Activated CD8-positive, alpha-beta T cell treated with anti-CD3 and anti-CD28 coated beads, Interleukin-2, amount 10 ng/mL, durations not matched to agents 7 days and 5 days (primary cell): ENCODE measurements at regions not wholly inside any gene's neighbourhood (a gene's known extent, or its start where the extent isn't known, plus 50 kb on each side); places are given as distances from the start of the nearest gene placed in this dataset.

ENCODE experiments used
- ATAC-seq: fragments of 150-1000 bp; cut with Tn5 transposase; one replicate; pipeline ENCODE4 v1.10.0; 2021; ENCODE audit warnings: moderate library complexity
- CTCF ChIA-PET: fragments of 350-600 bp; sonication (Branson Sonifier 250); formaldehyde crosslinking; loops from one replicate; lab custom pipeline; 2021; ENCODE audit warnings: antibody characterized with exemption; lab: Charles Lee
- POLR2A ChIA-PET: fragments of 350-600 bp; sonication (Branson Sonifier 250); formaldehyde crosslinking; loops from one replicate; lab custom pipeline; 2021; ENCODE audit warnings: antibody characterized with exemption; lab: Charles Lee
- DNase-seq: peaks from one replicate; pipeline ENCODE4 v3.0.0-alpha.2; 2020
- H3K27ac Mint-ChIP-seq: one replicate; pipeline ENCODE4 v1.8.0; 2021; ENCODE audit warnings: mild to moderate bottlenecking, mixed read lengths
- H3K27me3 Mint-ChIP-seq: one replicate; pipeline ENCODE4 v1.8.0; 2021; ENCODE audit warnings: low read depth, mixed read lengths
- H3K36me3 Mint-ChIP-seq: one replicate; pipeline ENCODE4 v1.8.0; 2021; ENCODE audit warnings: low read depth, mixed read lengths
- H3K4me1 Mint-ChIP-seq: one replicate; pipeline ENCODE4 v1.8.0; 2021; ENCODE audit warnings: low read depth, mixed read lengths
- H3K4me3 Mint-ChIP-seq: one replicate; pipeline ENCODE4 v1.8.0; 2021; ENCODE audit warnings: mild to moderate bottlenecking, mixed read lengths
- H3K9me3 Mint-ChIP-seq: one replicate; pipeline ENCODE4 v1.8.0; 2022; ENCODE audit warnings: mixed read lengths; ENCODE audit not compliant: insufficient read depth

DNA sequence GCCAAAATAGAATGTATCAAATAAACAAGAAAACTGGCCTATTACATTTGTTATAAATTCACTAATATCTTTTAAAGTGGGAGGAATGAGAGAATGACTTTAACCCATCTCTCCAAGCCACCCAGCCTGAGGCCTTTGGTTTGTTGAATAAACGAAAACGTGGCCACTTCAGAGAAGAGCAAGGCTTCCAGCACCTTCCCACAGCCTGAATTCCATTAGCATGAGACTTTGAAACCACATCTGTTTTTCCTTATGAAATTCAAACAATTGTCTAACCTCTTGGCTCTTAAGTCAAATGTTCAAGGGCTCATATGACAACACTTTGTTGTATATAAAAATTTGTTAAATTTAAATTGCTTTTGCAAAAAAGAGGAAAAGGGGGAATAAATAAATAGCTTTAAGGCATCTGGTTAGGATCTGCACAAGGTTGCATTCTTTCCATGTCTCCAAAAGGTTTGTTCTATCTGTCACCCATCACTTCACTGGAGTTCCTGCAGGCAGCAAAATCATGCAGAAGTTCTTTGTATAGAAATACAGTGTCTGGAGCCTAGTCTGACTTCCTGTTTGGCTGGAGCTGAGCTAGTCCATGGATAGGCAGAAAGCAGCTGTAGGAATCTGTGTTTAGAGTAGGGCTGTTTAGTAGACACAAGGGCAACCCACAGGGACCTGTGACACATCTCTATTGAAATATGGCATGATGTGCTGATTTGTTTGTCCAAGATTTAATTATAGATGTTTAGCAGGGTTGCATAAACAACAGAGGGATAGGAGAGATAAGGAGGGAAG lies 502.3 kb downstream of the KCTD12 start:
- H3K9me3 Mint-ChIP-seq, result no peaks in the 10 kb centered on the region
- CTCF ChIA-PET, result no interaction called here
- H3K4me3 Mint-ChIP-seq, result no peak overlapping the region
- POLR2A ChIA-PET, result interaction anchor here (0.6 kb wide), 1 partner anchor 154 kb away, joined by 3 read pairs; no protein-coding TSS in a partner anchor
- H3K27me3 Mint-ChIP-seq, result no peaks in the 10 kb centered on the region
- no peaks in the 10 kb centered on the region for H3K4me1 Mint-ChIP-seq
- H3K27ac Mint-ChIP-seq, result no peak overlapping the region
- ATAC-seq (no peak), DNase-seq (no peak)
- no peaks in the 10 kb centered on the region for H3K36me3 Mint-ChIP-seq

DNA sequence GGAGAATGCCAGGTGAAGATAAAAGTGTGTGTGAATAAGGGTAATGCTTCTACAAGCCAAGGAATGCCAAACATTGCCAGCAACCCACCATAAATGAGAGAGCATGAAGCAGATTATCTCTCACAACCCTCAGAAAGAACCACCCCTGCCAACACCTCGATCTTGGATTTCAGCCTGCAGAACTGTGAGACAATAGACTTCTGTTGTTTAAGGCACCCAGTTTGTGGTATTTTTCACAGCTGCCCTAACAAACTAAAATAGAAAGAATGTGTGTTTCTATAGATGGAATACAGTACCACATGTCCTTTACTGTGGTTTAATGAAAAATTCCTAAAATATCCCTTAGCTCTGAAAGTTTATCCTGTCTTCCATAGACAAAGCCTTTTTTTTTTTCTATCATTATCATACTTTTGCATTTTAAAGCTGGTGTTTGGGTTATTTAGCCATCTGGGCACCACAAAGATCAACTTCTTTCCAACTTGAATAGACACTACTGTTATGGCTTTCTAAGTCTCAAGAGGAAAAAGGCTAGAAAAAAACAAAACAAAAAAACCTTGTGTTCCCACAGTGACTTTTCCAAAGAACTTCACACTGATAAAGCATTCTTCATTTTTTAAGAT lies 505.6 kb downstream of the KCTD12 start:
- ATAC-seq, result no peak
- Mint-ChIP-seq H3K27me3 (no peaks in the 10 kb centered on the region), H3K4me3 (no peak overlapping the region), H3K27ac (no peak overlapping the region), H3K36me3 (no peaks in the 10 kb centered on the region), H3K9me3 (no peaks in the 10 kb centered on the region), H3K4me1 (no peaks in the 10 kb centered on the region)
- ChIA-PET POLR2A (no interaction called here), CTCF (no interaction called here)
- DNase-seq, result no peak

DNA sequence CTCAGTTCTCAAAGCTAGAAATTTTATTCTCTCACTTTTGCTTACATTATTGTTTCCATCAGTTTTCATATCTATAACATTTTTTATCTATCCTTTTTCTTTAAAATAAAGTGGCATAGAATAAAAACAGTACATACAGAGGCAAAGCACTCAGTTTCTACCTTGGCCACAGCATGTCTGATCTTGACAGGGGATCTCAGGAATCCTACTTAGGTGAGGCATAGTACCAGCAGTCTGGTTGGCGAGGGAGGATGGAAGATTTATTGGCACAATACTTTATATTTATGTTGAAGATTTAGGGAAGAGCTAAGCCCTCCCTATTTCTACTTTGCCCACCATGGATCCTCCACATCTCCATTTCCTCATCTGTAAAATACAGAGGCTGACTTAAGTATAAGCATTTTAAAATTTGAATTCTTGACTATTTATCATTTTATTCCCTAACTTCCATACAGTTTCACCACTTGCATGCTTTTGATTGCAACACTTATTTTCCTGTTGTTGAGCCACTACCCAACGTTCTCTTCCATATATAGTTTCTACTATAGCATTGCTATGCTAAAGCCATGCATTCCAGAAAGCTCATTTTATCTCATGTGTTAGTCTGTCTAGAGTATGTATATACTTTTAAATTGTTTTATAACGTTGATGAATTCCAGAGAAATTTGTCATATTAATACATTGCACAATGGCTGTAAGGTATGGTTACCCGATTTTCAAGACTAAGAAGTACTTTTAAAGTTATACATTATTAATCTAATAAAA lies 506.7 kb downstream of the KCTD12 start:
- ATAC-seq (no peak), DNase-seq (no peak)
- POLR2A ChIA-PET, result no interaction called here
- CTCF ChIA-PET, result no interaction called here
- H3K36me3 Mint-ChIP-seq, result no peaks in the 10 kb centered on the region
- H3K4me3 Mint-ChIP-seq, result no peak overlapping the region
- no peaks in the 10 kb centered on the region for H3K27me3 Mint-ChIP-seq
- no peak overlapping the region for H3K27ac Mint-ChIP-seq
- no peaks in the 10 kb centered on the region for H3K4me1 Mint-ChIP-seq
- H3K9me3 Mint-ChIP-seq, result no peaks in the 10 kb centered on the region

DNA sequence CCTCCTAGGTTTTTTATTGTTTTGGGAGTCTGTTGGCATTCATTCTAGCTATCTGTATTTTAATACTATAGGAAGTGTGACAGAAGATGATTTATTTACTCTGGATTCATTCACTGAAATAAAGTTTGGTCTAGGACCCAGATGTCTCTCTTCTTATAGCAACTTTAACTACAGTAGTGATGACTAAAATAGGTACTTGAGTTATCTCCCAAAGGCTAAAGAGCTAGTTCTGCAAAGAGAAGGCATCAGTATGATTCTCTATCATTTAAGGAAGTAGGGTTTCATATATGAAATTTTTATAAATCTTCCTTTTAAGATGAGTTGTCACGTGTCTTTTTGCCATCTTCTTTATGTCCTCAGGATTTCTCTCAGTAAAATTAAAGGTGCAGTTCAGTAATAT lies 507.4 kb downstream of the KCTD12 start:
- Mint-ChIP-seq H3K27me3 (no peaks in the 10 kb centered on the region), H3K4me1 (no peaks in the 10 kb centered on the region), H3K27ac (no peak overlapping the region), H3K36me3 (no peaks in the 10 kb centered on the region), H3K9me3 (no peaks in the 10 kb centered on the region), H3K4me3 (no peak overlapping the region)
- DNase-seq (no peak), ATAC-seq (no peak)
- POLR2A ChIA-PET, result no interaction called here
- CTCF ChIA-PET, result no interaction called here

DNA sequence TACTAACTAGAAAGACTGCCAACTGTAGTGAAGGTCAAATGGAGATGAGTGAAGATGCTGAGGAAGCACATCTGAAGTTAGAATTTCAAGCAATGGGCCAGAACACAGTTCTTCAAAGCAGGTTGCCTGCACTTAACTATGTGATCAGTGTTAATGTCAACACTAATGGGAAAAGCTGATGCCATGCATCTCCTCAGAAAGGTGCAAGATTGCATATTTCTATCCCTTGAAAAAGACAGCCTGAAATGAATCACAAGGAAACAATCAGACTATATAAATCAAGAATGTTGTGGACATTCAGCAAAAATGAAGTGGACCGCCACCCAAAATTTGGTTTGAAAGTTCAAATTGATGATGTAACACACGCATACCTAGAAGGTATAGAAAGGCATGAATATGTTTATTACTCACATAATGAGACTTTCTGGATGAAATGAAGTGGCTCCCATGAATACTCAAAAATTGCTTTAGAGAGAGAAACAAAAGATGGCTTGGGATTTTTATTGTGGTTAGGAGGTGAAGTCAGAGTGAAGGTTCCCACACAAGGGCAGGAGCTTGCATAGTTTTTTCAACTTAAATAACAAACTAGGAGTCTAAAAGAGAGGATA lies 522.4 kb downstream of the KCTD12 start:
- POLR2A ChIA-PET, result no interaction called here
- Mint-ChIP-seq H3K27me3 (peaks cover 2% of the 10 kb centered on the region), H3K9me3 (no peaks in the 10 kb centered on the region), H3K4me3 (no peak overlapping the region), H3K36me3 (no peaks in the 10 kb centered on the region), H3K4me1 (no peaks in the 10 kb centered on the region), H3K27ac (no peak overlapping the region)
- ATAC-seq (no peak), DNase-seq (no peak)
- CTCF ChIA-PET, result no interaction called here

DNA sequence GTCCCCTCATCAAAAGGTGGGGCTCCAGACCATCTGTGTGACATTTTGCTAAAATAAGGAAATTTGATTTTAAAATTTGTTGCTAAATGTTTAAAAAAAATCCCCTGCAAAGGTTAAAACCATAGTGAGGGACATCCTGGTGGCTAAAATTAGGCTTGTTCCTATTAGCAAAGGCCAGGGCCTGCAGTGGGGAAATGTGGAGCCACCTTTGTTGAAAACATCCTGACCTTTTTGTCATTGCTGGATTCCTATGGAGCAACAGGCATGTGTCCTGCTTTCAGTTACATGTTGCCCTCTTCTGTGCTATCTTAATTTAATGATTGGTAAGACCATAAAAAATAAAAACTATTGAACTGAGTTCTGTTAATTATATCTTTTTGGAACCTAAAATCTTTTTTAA lies 524.3 kb downstream of the KCTD12 start:
- H3K36me3 Mint-ChIP-seq, result no peaks in the 10 kb centered on the region
- H3K4me3 Mint-ChIP-seq, result no peak overlapping the region
- H3K27ac Mint-ChIP-seq, result no peak overlapping the region
- CTCF ChIA-PET, result no interaction called here
- POLR2A ChIA-PET, result no interaction called here
- ATAC-seq (no peak), DNase-seq (no peak)
- H3K4me1 Mint-ChIP-seq, result no peaks in the 10 kb centered on the region
- H3K27me3 Mint-ChIP-seq, result peaks cover 2% of the 10 kb centered on the region
- no peaks in the 10 kb centered on the region for H3K9me3 Mint-ChIP-seq

DNA sequence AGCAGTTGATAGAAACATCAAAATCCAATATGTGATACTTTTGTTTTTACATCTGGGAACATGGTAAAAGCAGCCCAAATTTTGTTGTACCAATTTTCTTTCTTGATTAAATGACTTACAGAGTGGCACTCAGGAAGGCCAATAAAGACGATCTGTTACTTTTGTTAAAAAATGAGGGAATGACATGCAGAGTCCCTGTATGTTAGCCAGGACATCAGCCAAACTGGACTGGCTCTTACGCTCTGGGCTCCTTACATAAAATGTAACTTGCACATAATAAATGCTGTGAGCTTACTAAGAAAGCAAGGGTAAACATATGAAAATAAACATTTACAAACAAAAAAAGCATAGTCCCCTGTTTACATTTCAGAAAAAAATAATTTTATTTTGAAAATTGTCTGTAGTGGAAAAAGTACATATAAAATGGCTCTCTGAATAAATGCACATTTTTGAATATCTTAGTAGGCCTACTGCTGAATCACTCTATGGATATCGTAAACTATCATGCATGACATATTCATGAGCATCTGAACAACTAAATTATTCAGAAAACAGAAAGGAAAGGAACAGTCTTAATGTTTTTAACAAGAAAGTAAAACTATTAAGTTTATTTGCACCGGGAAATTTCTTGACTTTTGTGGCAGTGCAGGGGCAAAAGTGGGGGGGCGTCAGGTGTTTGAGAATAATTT lies 534.5 kb downstream of the KCTD12 start:
- Mint-ChIP-seq H3K36me3 (no peaks in the 10 kb centered on the region), H3K27me3 (no peaks in the 10 kb centered on the region), H3K4me3 (no peak overlapping the region), H3K4me1 (no peaks in the 10 kb centered on the region), H3K9me3 (no peaks in the 10 kb centered on the region), H3K27ac (no peak overlapping the region)
- no peak for ATAC-seq
- ChIA-PET POLR2A (no interaction called here), CTCF (no interaction called here)
- DNase-seq, result no peak

DNA sequence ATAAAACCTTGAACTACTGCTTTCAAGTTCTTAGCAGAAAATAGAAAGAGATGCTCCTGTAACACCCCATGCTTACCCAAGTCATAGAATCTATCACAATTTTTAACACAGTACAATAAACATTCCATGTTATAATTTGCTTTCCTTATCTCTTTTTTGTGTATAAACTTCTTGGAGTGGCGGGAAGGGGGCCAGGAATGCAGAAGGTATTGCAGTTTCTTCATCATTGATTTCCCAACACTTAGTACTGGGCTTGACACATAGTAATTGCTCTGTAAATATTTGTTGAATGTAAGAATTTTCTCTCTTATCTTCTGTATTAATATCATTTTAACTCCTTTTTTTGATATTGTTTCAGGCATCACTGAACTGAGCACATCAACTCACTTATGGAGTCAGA lies 535.8 kb downstream of the KCTD12 start:
- H3K27me3 Mint-ChIP-seq, result no peaks in the 10 kb centered on the region
- no peak for ATAC-seq
- no peaks in the 10 kb centered on the region for H3K4me1 Mint-ChIP-seq
- no peak overlapping the region for H3K27ac Mint-ChIP-seq
- H3K4me3 Mint-ChIP-seq, result no peak overlapping the region
- H3K9me3 Mint-ChIP-seq, result no peaks in the 10 kb centered on the region
- POLR2A ChIA-PET, result no interaction called here
- CTCF ChIA-PET, result no interaction called here
- H3K36me3 Mint-ChIP-seq, result no peaks in the 10 kb centered on the region
- DNase-seq, result no peak

DNA sequence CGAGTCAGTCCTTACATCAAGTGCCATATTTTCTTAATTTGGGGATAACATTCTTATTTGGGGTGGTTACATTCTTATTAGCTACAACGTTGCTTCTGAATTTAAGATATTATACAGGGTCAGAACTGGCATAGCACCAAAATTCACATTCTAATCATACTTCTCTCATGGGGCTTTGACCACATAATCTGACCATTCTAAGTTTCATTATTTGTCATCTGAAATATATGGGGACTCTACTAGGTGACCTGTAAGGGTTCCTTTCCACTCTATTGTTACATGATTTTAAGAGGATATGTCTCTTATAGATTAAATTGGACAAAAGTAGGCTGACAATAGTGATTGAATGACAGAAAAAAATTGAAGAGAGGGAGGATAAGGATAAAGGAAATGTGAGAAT lies 536.5 kb downstream of the KCTD12 start:
- DNase-seq (no peak), ATAC-seq (no peak)
- H3K27me3 Mint-ChIP-seq, result no peaks in the 10 kb centered on the region
- no peaks in the 10 kb centered on the region for H3K4me1 Mint-ChIP-seq
- no peaks in the 10 kb centered on the region for H3K9me3 Mint-ChIP-seq
- H3K36me3 Mint-ChIP-seq, result no peaks in the 10 kb centered on the region
- H3K4me3 Mint-ChIP-seq, result no peak overlapping the region
- POLR2A ChIA-PET, result no interaction called here
- no peak overlapping the region for H3K27ac Mint-ChIP-seq
- CTCF ChIA-PET, result no interaction called here

DNA sequence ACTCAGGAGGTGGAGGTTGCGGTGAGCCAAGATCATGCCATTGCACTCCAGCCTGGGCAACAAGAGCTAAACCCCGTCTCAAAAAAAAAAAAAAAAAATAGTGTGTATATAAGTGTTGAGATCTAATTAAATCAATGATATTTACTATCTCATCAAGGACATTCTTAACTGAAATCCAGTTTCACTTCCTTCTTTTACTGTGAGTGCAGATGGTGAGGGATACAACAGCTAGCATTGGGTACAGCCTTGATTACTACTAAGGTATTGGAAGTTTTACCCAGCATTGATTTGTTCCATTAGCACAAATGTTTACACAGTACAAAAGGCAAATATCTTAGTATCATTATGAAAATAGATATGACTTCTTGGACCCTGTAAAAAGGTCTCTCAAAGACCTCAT lies 546.6 kb downstream of the KCTD12 start:
- POLR2A ChIA-PET, result no interaction called here
- no peaks in the 10 kb centered on the region for H3K9me3 Mint-ChIP-seq
- DNase-seq, result no peak

DNA sequence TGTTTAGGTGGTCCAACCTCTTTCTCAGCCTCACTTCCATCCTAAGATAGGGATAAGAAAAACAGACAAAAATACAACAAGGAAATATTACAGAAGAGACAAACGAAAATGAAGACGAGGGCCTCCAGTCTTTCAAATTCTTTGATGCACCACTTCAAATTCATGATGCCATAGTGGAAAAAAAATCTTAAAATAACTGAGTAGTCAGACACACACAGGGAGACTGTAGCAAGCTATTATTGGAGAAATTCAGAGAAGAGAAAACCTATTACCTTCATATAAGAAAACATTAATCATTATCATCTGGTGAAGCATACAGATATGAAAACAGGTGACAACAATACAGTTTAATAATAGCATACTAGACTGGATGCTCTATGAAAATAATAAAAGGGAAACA lies 548.2 kb downstream of the KCTD12 start:
- ATAC-seq, result no peak
- no peak for DNase-seq
- ChIA-PET POLR2A (no interaction called here), CTCF (no interaction called here)
- no peaks in the 10 kb centered on the region for H3K36me3 Mint-ChIP-seq
- H3K27ac Mint-ChIP-seq, result no peak overlapping the region
- H3K9me3 Mint-ChIP-seq, result no peaks in the 10 kb centered on the region
- no peaks in the 10 kb centered on the region for H3K4me1 Mint-ChIP-seq
- H3K4me3 Mint-ChIP-seq, result no peak overlapping the region
- no peaks in the 10 kb centered on the region for H3K27me3 Mint-ChIP-seq

More for the DNA sequence above, 546.6 kb downstream of the KCTD12 start:
- H3K4me3 Mint-ChIP-seq, result no peak overlapping the region
- ATAC-seq, result no peak
- no peaks in the 10 kb centered on the region for H3K27me3 Mint-ChIP-seq
- no peaks in the 10 kb centered on the region for H3K4me1 Mint-ChIP-seq
- CTCF ChIA-PET, result no interaction called here
- H3K27ac Mint-ChIP-seq, result no peak overlapping the region
- H3K36me3 Mint-ChIP-seq, result no peaks in the 10 kb centered on the region
